HCT116 (cell line): ENCODE measurements at regions not wholly inside any gene's neighbourhood (a gene's known extent, or its start where the extent isn't known, plus 50 kb on each side); places are given as distances from the start of the nearest gene placed in this dataset.

Experiments
- CTCF ChIP-seq, 3 experiments: fragments of 200-600 bp in 1 of 3; sonication (generic) in 1 of 3; IDR thresholded peaks in 2 of 3; conservative IDR thresholded peaks in 1 of 3; 2 replicates each; pipeline ENCODE4 v1.5.1; 2012 to 2017; ENCODE audit warnings: low read depth in 2 of 3, low read length in 2 of 3, antibody characterized with exemption in 1 of 3, borderline replicate concordance in 1 of 3, control low read depth in 1 of 3, mild to moderate bottlenecking in 1 of 3, mixed read lengths in 1 of 3, mixed run types in 1 of 3, moderate library complexity in 1 of 3; ENCODE audit not compliant: insufficient read depth in 1 of 3
- EGR1 ChIP-seq: IDR thresholded peaks from 2 replicates; pipeline ENCODE4 v1.6.1; 2012; ENCODE audit warnings: low read depth
- RAD21 ChIP-seq: IDR thresholded peaks from 2 replicates; pipeline ENCODE4 v1.6.1; 2012; ENCODE audit warnings: low read depth, mild to moderate bottlenecking

- no peak for TF ChIP-seq CTCF (IDR thresholded peaks at IDR 0.05 in 2 of 3, conservative IDR thresholded peaks at IDR 0.05 in 1 of 3; ENCODE audit: borderline replicate concordance in 1 of 3, insufficient read depth in 1 of 3, low read depth in 2 of 3, low read length in 2 of 3)
- no peak for TF ChIP-seq EGR1
- TF ChIP-seq RAD21 = no peak
Observed at GRCh38 chr1:110766336-110766647, 91.6 kb upstream of the KCNA3 start.
